GM12873 (cell line): ENCODE measurements at regions not wholly inside any gene's neighbourhood (a gene's known extent, or its start where the extent isn't known, plus 50 kb on each side); places are given as distances from the start of the nearest gene placed in this dataset.
A peak's percentile ranks its signal among the peaks of the same experiment; 100 is the strongest.

Experiments used
- TF ChIP-seq, protein P1 (sequence below): IDR thresholded peaks from 2 replicates; pipeline ENCODE4 v1.5.1; 2012; ENCODE audit warnings: low read depth, mild to moderate bottlenecking, moderate library complexity, low read length, control low read depth; ENCODE audit not compliant: insufficient read depth; ENCODE audit errors: missing control alignments

- TF ChIP-seq, protein P1, sequence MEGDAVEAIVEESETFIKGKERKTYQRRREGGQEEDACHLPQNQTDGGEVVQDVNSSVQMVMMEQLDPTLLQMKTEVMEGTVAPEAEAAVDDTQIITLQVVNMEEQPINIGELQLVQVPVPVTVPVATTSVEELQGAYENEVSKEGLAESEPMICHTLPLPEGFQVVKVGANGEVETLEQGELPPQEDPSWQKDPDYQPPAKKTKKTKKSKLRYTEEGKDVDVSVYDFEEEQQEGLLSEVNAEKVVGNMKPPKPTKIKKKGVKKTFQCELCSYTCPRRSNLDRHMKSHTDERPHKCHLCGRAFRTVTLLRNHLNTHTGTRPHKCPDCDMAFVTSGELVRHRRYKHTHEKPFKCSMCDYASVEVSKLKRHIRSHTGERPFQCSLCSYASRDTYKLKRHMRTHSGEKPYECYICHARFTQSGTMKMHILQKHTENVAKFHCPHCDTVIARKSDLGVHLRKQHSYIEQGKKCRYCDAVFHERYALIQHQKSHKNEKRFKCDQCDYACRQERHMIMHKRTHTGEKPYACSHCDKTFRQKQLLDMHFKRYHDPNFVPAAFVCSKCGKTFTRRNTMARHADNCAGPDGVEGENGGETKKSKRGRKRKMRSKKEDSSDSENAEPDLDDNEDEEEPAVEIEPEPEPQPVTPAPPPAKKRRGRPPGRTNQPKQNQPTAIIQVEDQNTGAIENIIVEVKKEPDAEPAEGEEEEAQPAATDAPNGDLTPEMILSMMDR, result no peak
Observed at GRCh38 chr3:76021376-76021775, 236.0 kb upstream of the ZNF717 start.

DNA sequence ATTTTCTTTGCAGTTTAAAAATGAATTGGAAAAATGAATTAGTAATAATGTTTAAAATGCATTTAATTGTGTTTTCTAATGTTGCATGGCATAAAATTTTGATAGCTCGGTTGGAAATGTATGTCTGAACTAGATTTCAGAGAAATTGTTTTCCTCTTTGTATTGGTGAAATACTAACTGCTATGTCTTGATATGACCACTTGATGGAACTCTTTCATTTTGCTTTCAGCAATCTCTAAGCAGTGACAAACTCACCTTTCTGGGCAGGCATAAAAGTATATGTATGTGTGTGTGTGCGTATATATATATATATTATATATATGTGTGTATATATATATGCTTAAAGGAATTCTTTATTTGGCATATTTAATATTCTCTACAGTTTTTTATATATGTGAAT lies 239.3 kb upstream of the ZNF717 start:
- TF ChIP-seq, protein P1, result peak; percentile 7

GRCh38 chr3:76025561-76025960 lies 240.2 kb upstream of the ZNF717 start:
- TF ChIP-seq, protein P1, result no peak

DNA sequence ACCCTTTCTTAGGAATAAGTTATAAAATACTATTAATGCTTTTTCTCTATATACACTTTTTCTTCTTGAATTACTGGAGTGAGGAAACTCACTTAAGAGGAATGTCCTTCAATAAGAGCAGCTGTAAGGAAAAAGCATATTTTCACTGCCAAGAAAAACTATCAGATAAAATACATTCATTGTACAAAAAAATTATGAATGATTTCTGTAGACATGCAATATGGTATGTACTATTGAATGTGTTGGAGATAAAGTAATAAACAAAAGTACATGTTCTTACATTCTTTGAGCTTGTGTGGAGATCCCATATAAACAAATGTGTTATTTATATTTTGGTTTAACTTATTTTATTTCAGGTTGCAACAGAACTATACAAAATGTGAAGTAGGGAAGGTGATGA lies 241.0 kb upstream of the ZNF717 start:
- TF ChIP-seq, protein P1, result no peak

DNA sequence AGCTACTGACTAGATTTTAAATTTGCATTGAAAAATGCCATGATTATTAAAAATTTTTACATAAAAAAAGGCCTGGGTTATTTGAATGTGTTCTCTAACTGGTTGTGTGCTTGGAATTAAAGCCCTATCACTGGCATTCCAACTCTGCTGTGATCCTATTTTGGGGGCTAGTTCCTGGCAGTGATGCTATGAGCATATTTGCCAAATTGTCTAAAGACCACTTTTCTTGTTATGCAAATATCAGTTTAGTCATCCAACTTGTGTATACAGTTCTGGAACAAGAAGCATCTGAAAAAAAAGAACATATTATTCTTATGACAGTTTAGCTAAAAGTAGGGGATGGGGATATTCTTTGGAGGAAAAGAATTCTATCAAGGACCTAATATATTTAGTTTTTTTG lies 243.4 kb upstream of the ZNF717 start:
- TF ChIP-seq, protein P1, result no peak

- TF ChIP-seq, protein P1, result no peak
Observed at GRCh38 chr3:76034649-76035048, 249.3 kb upstream of the ZNF717 start.

GRCh38 chr3:76035117-76035516 lies 249.8 kb upstream of the ZNF717 start:
- TF ChIP-seq, protein P1, result no peak
